Erythroblast (primary cell): ENCODE measurements at regions not wholly inside any gene's neighbourhood (a gene's known extent, or its start where the extent isn't known, plus 50 kb on each side); places are given as distances from the start of the nearest gene placed in this dataset.

Experiments
- GATA1 ChIP-seq: IDR thresholded peaks from 2 replicates; pipeline ENCODE4 v1.6.1; 2011; ENCODE audit warnings: low read depth, mild to moderate bottlenecking, control low read depth, low read length, moderate library complexity
- POLR2A ChIP-seq: IDR thresholded peaks from 2 replicates; pipeline ENCODE4 v1.6.1; 2011; ENCODE audit warnings: mild to moderate bottlenecking, low read length

- no peak for TF ChIP-seq POLR2A
- no peak for TF ChIP-seq GATA1
Measured at GRCh38 chr15:62464705-62465104, 299.6 kb upstream of the C2CD4B start.
